GM18505 (cell line): ENCODE measurements at regions not wholly inside any gene's neighbourhood (a gene's known extent, or its start where the extent isn't known, plus 50 kb on each side); places are given as distances from the start of the nearest gene placed in this dataset.

ENCODE experiments used
- ATAC-seq: cut with Tn5 transposase; IDR thresholded peaks from one replicate; pipeline ENCODE4 v1.9.1; 2021; ENCODE audit not compliant: unreplicated experiment
- POLR2A ChIP-seq: IDR thresholded peaks from 4 replicates; pipeline ENCODE4 v1.6.1; 2011; ENCODE audit warnings: borderline replicate concordance; ENCODE audit not compliant: insufficient read depth, insufficient read length; ENCODE audit errors: extremely low read depth

DNA sequence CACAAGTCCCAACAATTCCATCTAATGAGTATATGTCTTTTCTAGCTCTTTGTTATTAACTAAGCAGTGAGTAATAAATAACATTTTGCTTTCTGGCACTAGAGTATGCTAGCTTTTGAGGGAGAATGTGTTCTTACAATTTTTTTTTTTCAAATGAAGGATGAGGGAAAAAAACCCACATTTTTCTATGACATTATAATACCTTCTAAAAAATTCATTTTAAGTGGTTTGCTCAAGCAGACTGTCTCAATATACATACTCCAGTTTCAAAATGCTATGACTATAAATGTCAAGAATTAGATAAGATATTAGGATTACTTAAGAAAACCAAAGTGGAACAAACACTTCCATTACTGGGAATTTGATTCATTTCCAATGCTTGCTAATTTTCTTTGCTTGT is 394.6 kb downstream of the C12orf75 start:
- no peak for ATAC-seq
- TF ChIP-seq POLR2A: no peak

DNA sequence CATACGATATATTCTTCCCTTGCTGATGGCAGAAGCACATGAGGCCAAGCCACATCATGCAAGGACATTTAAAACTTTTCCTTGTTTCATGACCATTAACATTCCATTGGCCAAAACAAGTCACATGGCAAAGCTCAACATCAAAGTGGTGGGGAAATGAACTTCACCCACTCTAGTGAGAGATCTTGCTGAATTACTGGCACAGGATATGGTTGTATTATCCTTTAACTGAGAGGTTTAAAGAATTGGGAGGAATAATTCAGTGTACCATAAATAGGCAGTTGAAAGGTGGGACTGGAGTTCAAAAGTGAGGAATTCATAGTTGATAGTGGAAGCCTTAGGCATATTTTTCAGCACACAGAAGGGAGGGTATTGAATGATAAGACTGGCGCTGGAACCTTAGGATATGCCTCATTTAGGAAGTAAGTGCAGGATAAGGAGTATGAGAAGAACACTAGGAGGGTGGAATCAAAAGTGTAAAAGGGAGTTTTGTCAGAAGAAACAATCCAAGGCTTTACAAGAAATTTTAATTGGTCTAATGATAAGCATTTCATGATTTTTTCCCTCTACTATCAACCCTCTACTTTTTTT is 398.8 kb downstream of the C12orf75 start:
- no peak for TF ChIP-seq POLR2A
- ATAC-seq: no peak

- ATAC-seq: no peak
- no peak for TF ChIP-seq POLR2A
Observed at GRCh38 chr12:105729926-105730325, 399.4 kb downstream of the C12orf75 start.

GRCh38 chr12:105733579-105733978 is 403.1 kb downstream of the C12orf75 start:
- no peak for TF ChIP-seq POLR2A
- ATAC-seq: no peak

- ATAC-seq: no peak
- no peak for TF ChIP-seq POLR2A
Observed at GRCh38 chr12:105736498-105736897, 402.3 kb downstream of the NUAK1 start.

DNA sequence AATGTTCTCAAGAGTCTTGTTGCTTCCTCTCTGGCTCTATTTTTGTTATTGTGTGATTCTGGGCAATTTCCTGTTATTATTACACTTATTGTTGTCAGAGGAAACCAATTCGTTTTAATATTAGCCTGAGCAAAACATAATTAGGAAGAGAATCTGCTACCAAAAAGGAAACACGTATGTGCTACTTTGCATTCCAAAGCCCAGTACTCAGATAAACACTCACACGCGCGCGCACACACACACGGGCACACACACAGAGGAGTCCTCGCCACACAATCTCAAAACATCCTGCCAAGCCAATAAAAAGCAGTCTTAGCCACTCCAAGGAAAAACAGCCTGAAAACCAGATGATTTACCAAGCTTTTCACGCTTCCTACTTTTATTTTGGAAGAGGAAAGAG is 400.7 kb downstream of the NUAK1 start:
- no peak for TF ChIP-seq POLR2A
- ATAC-seq: no peak

DNA sequence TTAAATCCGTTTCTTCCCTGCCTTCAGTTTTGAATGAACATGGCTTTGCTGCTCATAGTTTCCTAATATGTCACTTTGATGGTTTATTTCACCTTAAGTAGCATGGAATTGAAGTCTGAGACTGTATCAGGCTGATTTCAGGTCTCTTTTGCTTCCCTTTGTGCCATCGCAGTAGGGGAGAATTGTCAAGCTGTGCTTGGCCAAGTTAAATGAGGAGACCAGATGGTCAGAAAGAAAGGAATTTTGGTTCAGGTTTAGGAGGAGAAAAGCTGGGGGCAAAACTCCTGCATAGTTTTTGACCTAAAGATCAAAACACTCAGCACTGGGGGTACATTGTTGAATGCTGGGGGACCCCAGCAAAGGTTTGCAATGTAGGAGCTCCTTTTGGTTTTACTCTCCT is 398.4 kb downstream of the NUAK1 start:
- ATAC-seq: no peak
- TF ChIP-seq POLR2A: no peak

- TF ChIP-seq POLR2A: no peak
- ATAC-seq: no peak
Observed at GRCh38 chr12:105740970-105741725, 397.6 kb downstream of the NUAK1 start.

- ATAC-seq: no peak
Observed at GRCh38 chr12:105741786-105742566, 396.8 kb downstream of the NUAK1 start.

GRCh38 chr12:105742567-105742874 is 396.2 kb downstream of the NUAK1 start:
- ATAC-seq: no peak
- no peak for TF ChIP-seq POLR2A

More at GRCh38 chr12:105741786-105742566, 396.8 kb downstream of the NUAK1 start:
- no peak for TF ChIP-seq POLR2A

DNA sequence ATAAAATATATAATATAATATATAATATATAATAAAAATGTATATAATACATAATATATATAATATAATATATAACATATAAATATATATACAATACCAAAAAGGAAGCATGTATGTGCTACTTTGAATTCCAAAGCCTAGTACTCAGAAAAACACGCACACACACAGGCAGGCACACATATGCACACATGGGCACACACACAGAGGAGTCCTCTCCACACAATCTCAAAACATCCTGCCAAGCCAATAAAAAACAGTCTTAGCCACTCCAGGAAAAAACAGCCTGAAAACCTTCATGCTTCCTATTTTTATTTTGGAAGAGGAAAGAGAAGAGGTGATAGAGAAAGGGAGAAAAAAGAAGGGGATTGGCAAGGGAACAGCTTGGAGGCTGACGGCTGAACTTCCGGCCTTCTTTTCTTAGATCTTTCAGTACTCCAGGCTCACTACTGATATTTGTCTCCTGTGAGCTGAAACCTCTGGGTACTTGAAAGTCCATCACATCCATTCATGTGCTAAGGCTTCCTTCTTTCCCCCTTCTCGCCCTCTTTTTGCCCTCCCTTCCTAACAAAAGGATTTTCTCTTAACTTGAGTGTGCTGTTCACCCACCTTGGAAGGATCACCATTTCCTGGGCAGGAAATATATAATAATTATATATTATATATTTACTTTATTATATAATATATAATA is 394.2 kb downstream of the NUAK1 start:
- ATAC-seq: no peak
- TF ChIP-seq POLR2A: no peak

GRCh38 chr12:105745811-105746210 is 392.9 kb downstream of the NUAK1 start:
- no peak for ATAC-seq
- no peak for TF ChIP-seq POLR2A
